SK-N-MC (cell line): ENCODE measurements at regions not wholly inside any gene's neighbourhood (a gene's known extent, or its start where the extent isn't known, plus 50 kb on each side); places are given as distances from the start of the nearest gene placed in this dataset.

Experiments used
- EZH2 ChIP-seq: fragments of 200-600 bp; sonication (generic); IDR thresholded peaks from one replicate; pipeline ENCODE4 v1.6.1; 2017; ENCODE audit warnings: antibody characterized with exemption
- FOXP2 ChIP-seq: optimal IDR thresholded peaks from 2 replicates; pipeline ENCODE3; 2011; ENCODE audit warnings: mild to moderate bottlenecking, moderate library complexity; ENCODE audit not compliant: insufficient read depth; ENCODE audit errors: extremely low read length, control extremely low read depth
- POLR2AphosphoS5 ChIP-seq: IDR thresholded peaks from 2 replicates; pipeline ENCODE4 v1.6.1; 2012; ENCODE audit warnings: mild to moderate bottlenecking, low read depth, low read length, borderline replicate concordance

GRCh38 chr17:79400989-79401703, 209.7 kb downstream of the RBFOX3 start:
- TF ChIP-seq EZH2: no peak
- TF ChIP-seq POLR2AphosphoS5: no peak
- no peak for TF ChIP-seq FOXP2
